K562 (cell line): ENCODE measurements at regions not wholly inside any gene's neighbourhood (a gene's known extent, or its start where the extent isn't known, plus 50 kb on each side); places are given as distances from the start of the nearest gene placed in this dataset.

ENCODE experiments used
- ATAC-seq: fragments of 200-7000 bp; cut with Tn5 transposase; 3 replicates; pipeline ENCODE4 v1.9.1; 2020; ENCODE audit warnings: moderate library complexity
- BruUV-seq: library from RNA; stranded (reverse); fragments of 400-500 nt; replicated peaks from 2 replicates; lab custom pipeline; 2021; lab: Mats Ljungman, UMichigan
- CTCF ChIA-PET: fragments of 300-600 bp; formaldehyde crosslinking; extraction: SDS; loops from one replicate; lab custom pipeline; 2021; ENCODE audit warnings: low intra/inter-chr PET ratio; lab: Yijun Ruan, JAX
- POLR2A ChIA-PET: fragments of 300-600, 350-650 bp; sonication (Branson Sonifier 250); formaldehyde crosslinking; extraction: SDS; loops from one replicate; lab custom pipeline; 2021; ENCODE audit warnings: antibody characterized with exemption, inconsistent platforms; lab: Yijun Ruan, JAX
- DNase-seq, 4 experiments: peaks; one replicate each; pipeline versions ENCODE4 v3.0.0 to v3.0.0-alpha.2; 2011 to 2018; ENCODE audit warnings: low spot score in 3 of 4, mixed read lengths in 3 of 4; ENCODE audit errors: extremely low read depth in 1 of 4
- FAIRE-seq: peaks from 2 replicates; lab custom pipeline; 2011; peaks lifted over from hg19 to GRCh38; lab: Jason Lieb, UNC
- H2AFZ ChIP-seq: 2 replicates; pipeline ENCODE4 v1.6.0; 2011; ENCODE audit warnings: low read depth, low read length, control low read depth, inconsistent platforms
- H3K27ac ChIP-seq: fragments of 200-600 bp; 3 replicates; pipeline ENCODE4 v1.8.0; 2011; ENCODE audit warnings: low read depth, mild to moderate bottlenecking, control low read depth, inconsistent platforms, low read length, moderate library complexity, mixed read lengths; ENCODE audit errors: extremely low read depth
- H3K27me3 ChIP-seq, 2 experiments: fragments of 300-600 bp in 1 of 2; 2 replicates in 1 of 2; 3 replicates in 1 of 2; pipeline versions ENCODE4 v1.6.0 to v1.8.0; 2011; ENCODE audit warnings: inconsistent platforms in 2 of 2, low read length in 2 of 2, mild to moderate bottlenecking in 1 of 2, mixed read lengths in 1 of 2, moderate library complexity in 1 of 2; ENCODE audit not compliant: control insufficient read depth in 2 of 2, insufficient read depth in 2 of 2
- H3K36me3 ChIP-seq: fragments of 300-600 bp; 3 replicates; pipeline ENCODE4 v1.8.0; 2011; ENCODE audit warnings: mild to moderate bottlenecking, low read length, inconsistent platforms; ENCODE audit not compliant: control insufficient read depth, insufficient read depth
- H3K4me1 ChIP-seq, 2 experiments: fragments of 200-600 bp in 1 of 2; replicated peaks in 1 of 2; 2 replicates in 1 of 2; 3 replicates in 1 of 2; pipeline versions ENCODE4 v1.5.1 to v1.8.0; 2011; ENCODE audit warnings: inconsistent platforms in 2 of 2, low read length in 2 of 2, mild to moderate bottlenecking in 1 of 2, mixed read lengths in 1 of 2, moderate library complexity in 1 of 2; ENCODE audit not compliant: control insufficient read depth in 2 of 2, insufficient read depth in 2 of 2
- H3K4me2 ChIP-seq: 2 replicates; pipeline ENCODE4 v1.6.1; 2011; ENCODE audit warnings: low read length, control low read depth, inconsistent platforms, mixed read lengths; ENCODE audit not compliant: insufficient read depth
- H3K4me3 ChIP-seq: fragments of 200-600 bp; sonication (generic), shearing (Covaris generic); 2 replicates; pipeline ENCODE4 v1.5.1; 2016; ENCODE audit warnings: control low read depth, inconsistent platforms
- H3K79me2 ChIP-seq: fragments of 200-600 bp; 3 replicates; pipeline ENCODE4 v1.8.0; 2011; ENCODE audit warnings: low read length, inconsistent platforms; ENCODE audit not compliant: control insufficient read depth, insufficient read depth
- H3K9ac ChIP-seq, 2 experiments: 2 replicates each; pipeline versions ENCODE4 v1.6.0 to v1.6.1; 2011; ENCODE audit warnings: low read depth in 2 of 2, low read length in 2 of 2, control low read depth in 1 of 2, inconsistent platforms in 1 of 2, mild to moderate bottlenecking in 1 of 2, mixed read lengths in 1 of 2; ENCODE audit not compliant: insufficient read depth in 1 of 2
- H3K9me1 ChIP-seq: one replicate; pipeline ENCODE4 v1.6.0; 2011; ENCODE audit warnings: inconsistent platforms, mild to moderate bottlenecking, low read length, moderate library complexity; ENCODE audit not compliant: control insufficient read depth, insufficient read depth
- H3K9me3 ChIP-seq: replicated peaks from 2 replicates; pipeline ENCODE4 v1.5.1; 2011; ENCODE audit warnings: low read depth, low read length, inconsistent platforms; ENCODE audit not compliant: control insufficient read depth, insufficient read depth
- H4K20me1 ChIP-seq: replicated peaks from 2 replicates; pipeline ENCODE4 v1.6.1; 2011; ENCODE audit warnings: low read length, inconsistent platforms, mixed read lengths; ENCODE audit not compliant: control insufficient read depth, insufficient read depth
- CEBPB ChIP-seq: fragments of 450-650 bp; IDR thresholded peaks from 2 replicates; pipeline ENCODE4 v1.6.1; 2016; ENCODE audit warnings: missing genetic modification characterization, missing compliant biosample characterization
- CGGBP1 ChIP-seq: fragments of 250-450 bp; sonication (Bioruptor Pico); IDR thresholded peaks from 2 replicates; pipeline ENCODE4 v1.9.0; 2021; ENCODE audit warnings: mild to moderate bottlenecking
- CTCF ChIP-seq, 3 experiments: IDR thresholded peaks in 2 of 3; conservative IDR thresholded peaks in 1 of 3; 2 replicates each; pipeline ENCODE4 v1.5.1; 2011 to 2012; ENCODE audit warnings: low read length in 3 of 3, mild to moderate bottlenecking in 3 of 3, control low read depth in 2 of 3, improper control_type of control experiment in 1 of 3, inconsistent platforms in 1 of 3, low read depth in 1 of 3, mixed read lengths in 1 of 3, moderate library complexity in 1 of 3; ENCODE audit not compliant: insufficient read depth in 2 of 3
- DPF2 ChIP-seq: fragments of 450-650 bp; IDR thresholded peaks from 2 replicates; pipeline ENCODE4 v1.6.1; 2016
- FOS ChIP-seq: IDR thresholded peaks from 3 replicates; pipeline ENCODE4 v1.6.1; 2011; ENCODE audit not compliant: insufficient read length; ENCODE audit errors: extremely low read depth
- GATAD2B ChIP-seq: fragments of 450-650 bp; IDR thresholded peaks from 2 replicates; pipeline ENCODE4 v1.6.1; 2017; ENCODE audit warnings: mild to moderate bottlenecking, borderline replicate concordance
- NCOA4 ChIP-seq: fragments of 450-650 bp; IDR thresholded peaks from 2 replicates; pipeline ENCODE4 v1.6.1; 2018; ENCODE audit warnings: mild to moderate bottlenecking; ENCODE audit not compliant: partially characterized antibody
- POLR3G ChIP-seq: IDR thresholded peaks from 2 replicates; pipeline ENCODE4 v1.6.1; 2011; ENCODE audit not compliant: insufficient read length, insufficient replicate concordance; ENCODE audit errors: extremely low read depth
- PURB ChIP-seq: sonication (generic); formaldehyde crosslinking; IDR thresholded peaks from 2 replicates; pipeline ENCODE4 v1.9.0; 2021; ENCODE audit warnings: low read depth, mild to moderate bottlenecking, missing genetic modification reagents
- SP1 ChIP-seq: sonication (generic); formaldehyde crosslinking; IDR thresholded peaks from 2 replicates; pipeline ENCODE4 v1.8.1; 2022; ENCODE audit warnings: mild to moderate bottlenecking, missing genetic modification reagents
- ZBTB9 ChIP-seq: fragments of 450-650 bp; formaldehyde crosslinking; IDR thresholded peaks from 2 replicates; pipeline ENCODE4 v1.4.0; 2020; ENCODE audit warnings: mild to moderate bottlenecking, moderate library complexity
- ZNF76 ChIP-seq: fragments of 250-450 bp; sonication (Bioruptor Pico); IDR thresholded peaks from 2 replicates; pipeline ENCODE4 v1.4.0; 2020; ENCODE audit warnings: mild to moderate bottlenecking, moderate library complexity, borderline replicate concordance
- WGBS: fragments of 100-300 bp; shearing (Covaris generic); methylation state at CpG from one replicate; pipeline ENCODE4 v1.1.6; 2016; ENCODE audit warnings: low coverage, mixed read lengths; ENCODE audit not compliant: insufficient coverage; ENCODE audit errors: missing lambda C conversion rate; 5-methylcytosine and 5-hydroxymethylcytosine counted together
- in situ Hi-C: fragments of 300-500 bp; cut with MboI; formaldehyde crosslinking; loops from 4 replicates; pipeline ENCODE4 v1.15.0; 2018; ENCODE audit warnings: inconsistent platforms, mixed read lengths
- intact Hi-C: fragments of 100-400 bp; cut with micrococcal nuclease; formaldehyde crosslinking; loops from 2 replicates; pipeline ENCODE4 v1.14.2; 2022

GRCh38 chr13:33445024-33445423, 159.5 kb upstream of the STARD13 start:
- in situ Hi-C loops (no loop called here), intact Hi-C loops (no loop called here)
- Histone ChIP-seq H3K9ac (no peak overlapping the region), H3K4me2 (no peak overlapping the region), H3K4me1 (no peaks in the 10 kb centered on the region), H4K20me1 (no peaks in the 10 kb centered on the region), H3K9me3 (no peaks in the 10 kb centered on the region), H3K79me2 (no peaks in the 10 kb centered on the region), H3K36me3 (no peaks in the 10 kb centered on the region), H3K9me1 (no peaks in the 10 kb centered on the region), H3K4me3 (no peak overlapping the region), H3K27ac (no peak overlapping the region), H2AFZ (no peak overlapping the region), H3K27me3 (no peaks in the 10 kb centered on the region)
- DNase-seq: no peak
- TF ChIP-seq POLR3G (no peak), ZNF76 (no peak), GATAD2B (no peak), CEBPB (no peak), SP1 (CRISPR knock-in tag) (no peak), CTCF (IDR thresholded peaks at IDR 0.05 in 2 of 3, conservative IDR thresholded peaks at IDR 0.05 in 1 of 3; ENCODE audit: insufficient read depth in 2 of 3, low read depth in 1 of 3, low read length in 3 of 3) (no peak), FOS (no peak), NCOA4 (no peak), DPF2 (no peak), PURB (CRISPR knock-in tag) (no peak), CGGBP1 (CRISPR knock-in tag) (no peak), ZBTB9 (CRISPR knock-in tag) (no peak)
- ATAC-seq: no peak
- no TSS peak for BruUV-seq
- CTCF ChIA-PET: no interaction called here
- POLR2A ChIA-PET: no interaction called here
- FAIRE-seq: no peak
- WGBS: 0% methylated on average over 1 of the region's 1 CpG
